Rectal smooth muscle tissue (tissue), 1 donor: ENCODE measurements at regions not wholly inside any gene's neighbourhood (a gene's known extent, or its start where the extent isn't known, plus 50 kb on each side); places are given as distances from the start of the nearest gene placed in this dataset.
"Not testable (repeated sequence)": the region's sequence is repeated elsewhere in the genome, so short reads cannot be mapped to it uniquely, and the experiment has no call there.

Source experiments
- H3K27ac ChIP-seq: one replicate; pipeline ENCODE4 v1.7.0; 2013; ENCODE audit warnings: low read depth, low read length, inconsistent platforms
- H3K27me3 ChIP-seq: one replicate; pipeline ENCODE4 v1.7.0; 2013; ENCODE audit warnings: low read length; ENCODE audit not compliant: control insufficient read depth, insufficient read depth
- H3K36me3 ChIP-seq: one replicate; pipeline ENCODE4 v1.7.0; 2013; ENCODE audit warnings: low read length; ENCODE audit not compliant: control insufficient read depth, insufficient read depth
- H3K4me1 ChIP-seq: one replicate; pipeline ENCODE4 v1.7.0; 2013; ENCODE audit warnings: low read length; ENCODE audit not compliant: control insufficient read depth, insufficient read depth
- H3K4me3 ChIP-seq: one replicate; pipeline ENCODE4 v1.7.0; 2013; ENCODE audit warnings: low read length
- H3K9ac ChIP-seq: one replicate; pipeline ENCODE4 v1.7.0; 2013; ENCODE audit warnings: low read length

- Histone ChIP-seq H3K4me1 (no peaks in the 10 kb centered on the region), H3K9ac (no peak overlapping the region), H3K36me3 (no peaks in the 10 kb centered on the region), H3K27me3 (no peaks in the 10 kb centered on the region), H3K27ac (no peak overlapping the region), H3K4me3 (no peak overlapping the region)
Observed at GRCh38 chr9:118651511-118651910, 717.7 kb downstream of the BRINP1 start.

GRCh38 chr9:118652258-118652657 is 717.0 kb downstream of the BRINP1 start:
- Histone ChIP-seq H3K9ac (no peak overlapping the region), H3K27me3 (no peaks in the 10 kb centered on the region), H3K36me3 (no peaks in the 10 kb centered on the region), H3K27ac (no peak overlapping the region), H3K4me3 (no peak overlapping the region), H3K4me1 (no peaks in the 10 kb centered on the region)

DNA sequence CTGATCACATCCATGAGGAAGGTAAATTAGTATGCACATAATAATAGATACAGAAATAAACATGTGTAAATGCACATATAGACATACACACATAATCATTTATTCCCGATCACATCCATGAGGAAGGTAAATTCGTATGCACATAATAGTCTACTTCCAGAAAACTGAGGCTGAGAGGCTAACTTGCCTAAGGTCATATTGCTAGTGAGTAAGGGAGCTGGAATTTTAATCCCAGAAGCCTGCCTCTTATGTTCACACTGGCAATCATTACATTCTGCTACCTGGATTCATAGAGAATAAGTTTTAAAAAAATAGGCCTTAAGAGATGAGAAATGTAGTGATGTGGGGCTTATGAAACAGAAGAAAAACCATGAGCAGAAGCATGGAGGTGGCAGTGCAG is 716.3 kb downstream of the BRINP1 start:
- Histone ChIP-seq H3K27me3 (no peaks in the 10 kb centered on the region), H3K9ac (no peak overlapping the region), H3K4me3 (no peak overlapping the region), H3K27ac (no peak overlapping the region), H3K4me1 (no peaks in the 10 kb centered on the region), H3K36me3 (no peaks in the 10 kb centered on the region)

- H3K4me3 ChIP-seq: no peak overlapping the region
- no peaks in the 10 kb centered on the region for H3K27me3 ChIP-seq
- no peak overlapping the region for H3K27ac ChIP-seq
- H3K36me3 ChIP-seq: no peaks in the 10 kb centered on the region
- no peak overlapping the region for H3K9ac ChIP-seq
- no peaks in the 10 kb centered on the region for H3K4me1 ChIP-seq
Observed at GRCh38 chr9:118659011-118659410, 710.2 kb downstream of the BRINP1 start.

GRCh38 chr9:118665226-118665919 is 703.9 kb downstream of the BRINP1 start:
- Histone ChIP-seq H3K4me3 (no peak overlapping the region), H3K27ac (peak overlapping the region; percentile 84), H3K9ac (no peak overlapping the region), H3K36me3 (no peaks in the 10 kb centered on the region), H3K27me3 (no peaks in the 10 kb centered on the region), H3K4me1 (peaks cover 8% of the 10 kb centered on the region)

- Histone ChIP-seq H3K27me3 (no peaks in the 10 kb centered on the region), H3K27ac (no peak overlapping the region), H3K9ac (no peak overlapping the region), H3K4me1 (peaks cover 5% of the 10 kb centered on the region), H3K36me3 (no peaks in the 10 kb centered on the region), H3K4me3 (no peak overlapping the region)
Observed at GRCh38 chr9:118670011-118670953, 699.0 kb downstream of the BRINP1 start.

DNA sequence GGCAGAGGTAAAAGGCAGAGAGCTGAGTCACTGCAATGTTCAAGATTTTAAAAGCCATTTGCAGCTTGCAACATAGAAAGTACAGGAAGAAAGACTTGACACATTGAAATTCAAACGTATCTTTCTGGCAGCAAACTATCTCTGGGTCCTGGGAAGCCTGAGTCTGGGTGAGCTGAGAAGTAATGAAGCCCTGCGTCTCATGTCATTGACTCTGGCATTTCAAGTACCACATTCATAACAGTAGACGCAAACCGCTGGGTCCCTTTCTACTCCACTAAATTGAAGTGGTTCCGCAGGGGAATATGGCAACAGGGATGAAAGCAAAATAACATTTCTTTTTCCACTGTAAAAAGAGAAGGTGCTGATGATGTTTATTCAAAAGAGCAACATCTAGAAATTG is 694.3 kb downstream of the BRINP1 start:
- Histone ChIP-seq H3K36me3 (no peaks in the 10 kb centered on the region), H3K27ac (no peak overlapping the region), H3K4me1 (no peaks in the 10 kb centered on the region), H3K4me3 (no peak overlapping the region), H3K9ac (no peak overlapping the region), H3K27me3 (no peaks in the 10 kb centered on the region)

DNA sequence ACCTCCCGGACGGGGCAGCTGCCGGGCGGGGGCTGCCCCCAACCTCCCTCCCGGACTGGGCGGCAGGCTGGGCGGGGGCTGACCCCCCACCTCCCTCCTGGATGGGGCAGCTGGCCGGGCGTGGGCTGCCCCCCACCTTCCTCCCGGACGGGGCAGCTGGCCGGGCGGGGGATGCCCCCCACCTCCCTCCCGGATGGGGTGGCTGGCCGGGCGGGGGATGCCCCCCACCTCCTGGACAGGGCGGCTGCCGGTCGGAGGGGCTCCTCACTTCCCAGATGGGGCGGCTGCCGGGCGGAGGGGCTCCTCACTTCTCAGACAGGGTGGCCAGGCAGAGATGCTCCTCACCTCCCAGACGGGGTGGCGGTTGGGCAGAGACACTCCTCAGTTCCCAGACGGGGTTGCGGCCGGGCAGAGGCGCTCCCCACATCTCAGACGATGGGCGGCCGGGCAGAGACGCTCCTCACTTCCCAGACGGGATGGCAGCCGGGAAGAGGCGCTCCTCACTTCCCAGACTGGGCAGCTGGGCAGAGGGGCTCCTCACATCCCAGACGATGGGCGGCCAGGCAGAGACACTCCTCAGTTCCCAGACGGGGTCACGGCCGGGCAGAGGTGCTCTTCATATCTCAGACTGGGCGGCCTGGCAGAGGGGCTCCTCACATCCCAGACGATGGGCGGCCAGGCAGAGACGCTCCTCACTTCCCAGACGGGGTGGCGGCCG is 691.1 kb downstream of the BRINP1 start:
- not testable (repeated sequence) for H3K4me3 ChIP-seq, H3K27me3 ChIP-seq, H3K36me3 ChIP-seq, H3K9ac ChIP-seq, H3K4me1 ChIP-seq, H3K27ac ChIP-seq

DNA sequence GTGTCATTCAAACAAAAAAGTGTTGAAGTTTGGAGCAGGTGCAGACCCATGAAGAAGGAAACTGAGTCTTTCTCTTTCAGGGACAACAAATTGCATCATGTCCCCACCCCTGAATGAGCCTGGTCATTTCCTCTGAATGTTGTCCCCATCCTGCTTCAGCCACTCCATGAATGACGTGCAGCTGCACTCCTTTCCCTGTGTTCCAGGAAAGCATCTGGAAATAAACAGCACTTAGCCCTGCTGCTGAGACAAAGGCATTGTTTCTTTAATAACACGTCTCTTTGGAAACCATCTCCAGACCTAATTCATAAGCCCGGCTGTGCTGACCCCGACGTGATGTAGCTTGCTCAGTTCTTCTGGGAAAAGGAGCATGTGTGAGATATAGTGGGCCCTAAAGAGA is 682.3 kb downstream of the BRINP1 start:
- Histone ChIP-seq H3K27me3 (no peaks in the 10 kb centered on the region), H3K4me3 (no peak overlapping the region), H3K27ac (no peak overlapping the region), H3K9ac (no peak overlapping the region), H3K4me1 (no peaks in the 10 kb centered on the region), H3K36me3 (no peaks in the 10 kb centered on the region)

- no peak overlapping the region for H3K27ac ChIP-seq
- no peaks in the 10 kb centered on the region for H3K27me3 ChIP-seq
- no peak overlapping the region for H3K4me3 ChIP-seq
- H3K36me3 ChIP-seq: no peaks in the 10 kb centered on the region
- no peaks in the 10 kb centered on the region for H3K4me1 ChIP-seq
- H3K9ac ChIP-seq: no peak overlapping the region
Observed at GRCh38 chr9:118689280-118689679, 680.0 kb downstream of the BRINP1 start.

DNA sequence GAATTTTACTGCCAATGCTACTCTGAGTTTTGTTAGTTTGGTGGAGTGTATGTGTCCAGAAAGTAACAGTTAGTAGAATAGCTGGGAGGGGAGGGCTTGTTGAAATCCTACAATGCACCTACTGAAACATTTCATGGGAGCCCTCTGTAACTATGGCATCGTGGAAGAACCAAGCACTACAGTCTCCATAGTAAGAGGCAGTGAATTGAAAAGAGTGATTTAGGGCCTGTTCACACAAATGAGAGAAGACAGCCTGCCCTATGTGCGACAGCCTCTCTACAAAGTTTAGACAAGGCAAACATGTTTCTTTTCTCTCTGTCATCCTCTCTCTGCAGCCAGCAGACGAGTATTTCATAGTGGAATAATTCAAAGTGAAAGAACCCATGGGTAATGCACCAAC is 676.6 kb downstream of the BRINP1 start:
- no peaks in the 10 kb centered on the region for H3K27me3 ChIP-seq
- H3K36me3 ChIP-seq: no peaks in the 10 kb centered on the region
- no peak overlapping the region for H3K27ac ChIP-seq
- no peak overlapping the region for H3K4me3 ChIP-seq
- H3K9ac ChIP-seq: no peak overlapping the region
- no peaks in the 10 kb centered on the region for H3K4me1 ChIP-seq

- Histone ChIP-seq H3K27me3 (no peaks in the 10 kb centered on the region), H3K9ac (no peak overlapping the region), H3K27ac (no peak overlapping the region), H3K4me3 (no peak overlapping the region), H3K4me1 (no peaks in the 10 kb centered on the region), H3K36me3 (no peaks in the 10 kb centered on the region)
Observed at GRCh38 chr9:118693645-118694044, 675.6 kb downstream of the BRINP1 start.
